IMR-90 (cell line): ENCODE measurements at regions not wholly inside any gene's neighbourhood (a gene's known extent, or its start where the extent isn't known, plus 50 kb on each side); places are given as distances from the start of the nearest gene placed in this dataset.

Experiments
- ATAC-seq: fragments of 200-7000 bp; cut with Tn5 transposase; 2 replicates; pipeline ENCODE4 v1.9.1; 2020; ENCODE audit warnings: low read depth, mild to moderate bottlenecking, moderate library complexity
- BruUV-seq: library from RNA; stranded (reverse); fragments of 400-500 nt; replicated peaks from 2 replicates; lab custom pipeline; 2021; lab: Mats Ljungman, UMichigan
- CTCF ChIA-PET: fragments of 300-600 bp; formaldehyde crosslinking; extraction: SDS; loops from one replicate; lab custom pipeline; 2021; ENCODE audit warnings: antibody characterized with exemption; lab: Yijun Ruan, JAX
- POLR2A ChIA-PET: fragments of 300-600 bp; sonication (Branson Sonifier 250); formaldehyde crosslinking; loops from one replicate; lab custom pipeline; 2022; ENCODE audit warnings: antibody characterized with exemption; ENCODE audit not compliant: unreplicated experiment; lab: Charles Lee
- DNase-seq: peaks from one replicate; pipeline ENCODE4 v3.0.0; 2013
- H2AFZ ChIP-seq: replicated peaks from 2 replicates; pipeline ENCODE3; 2013; ENCODE audit warnings: low read length, mild to moderate bottlenecking; ENCODE audit not compliant: poor library complexity
- H2AK5ac ChIP-seq: 2 replicates; pipeline ENCODE4 v1.6.1; 2013; ENCODE audit warnings: low read depth, low read length, inconsistent platforms
- H2AK9ac ChIP-seq: replicated peaks from 2 replicates; pipeline ENCODE3; 2013; ENCODE audit warnings: mild to moderate bottlenecking, low read depth, low read length, moderate library complexity; ENCODE audit not compliant: poor library complexity
- H2BK120ac ChIP-seq: 2 replicates; pipeline ENCODE4 v1.6.1; 2013; ENCODE audit warnings: low read depth, low read length, inconsistent platforms
- H2BK15ac ChIP-seq: 3 replicates; pipeline ENCODE4 v1.6.1; 2013; ENCODE audit warnings: low read depth, low read length, inconsistent platforms
- H2BK20ac ChIP-seq: 2 replicates; pipeline ENCODE4 v1.6.1; 2013; ENCODE audit warnings: low read depth, mild to moderate bottlenecking, inconsistent platforms, low read length, moderate library complexity
- H2BK5ac ChIP-seq: 2 replicates; pipeline ENCODE4 v1.6.1; 2013; ENCODE audit warnings: mild to moderate bottlenecking, low read depth, low read length, inconsistent platforms; ENCODE audit not compliant: poor library complexity, severe bottlenecking
- H3K14ac ChIP-seq: replicated peaks from 2 replicates; pipeline ENCODE4 v1.6.1; 2013; ENCODE audit warnings: low read depth, low read length, inconsistent platforms
- H3K18ac ChIP-seq: 2 replicates; pipeline ENCODE4 v1.6.1; 2013; ENCODE audit warnings: low read depth, low read length, control low read depth
- H3K23ac ChIP-seq: 2 replicates; pipeline ENCODE4 v1.6.1; 2013; ENCODE audit warnings: low read depth, low read length, inconsistent platforms
- H3K27ac ChIP-seq: 2 replicates; pipeline ENCODE4 v1.5.1; 2013; ENCODE audit warnings: mild to moderate bottlenecking, control low read depth, low read length; ENCODE audit not compliant: insufficient read depth
- H3K27me3 ChIP-seq: 2 replicates; pipeline ENCODE4 v1.6.1; 2013; ENCODE audit warnings: low read length; ENCODE audit not compliant: control insufficient read depth, insufficient read depth
- H3K36me3 ChIP-seq: 2 replicates; pipeline ENCODE4 v1.6.1; 2013; ENCODE audit warnings: low read length, mixed read lengths; ENCODE audit not compliant: control insufficient read depth, insufficient read depth
- H3K4ac ChIP-seq: 2 replicates; pipeline ENCODE4 v1.6.1; 2013; ENCODE audit warnings: low read depth, low read length, inconsistent platforms
- H3K4me1 ChIP-seq: 2 replicates; pipeline ENCODE4 v1.6.1; 2013; ENCODE audit warnings: low read length, mixed read lengths; ENCODE audit not compliant: control insufficient read depth, insufficient read depth
- H3K4me2 ChIP-seq: 2 replicates; pipeline ENCODE4 v1.6.1; 2013; ENCODE audit warnings: low read depth, mild to moderate bottlenecking, control low read depth, low read length, moderate library complexity
- H3K4me3 ChIP-seq: 2 replicates; pipeline ENCODE4 v1.5.1; 2013; ENCODE audit warnings: low read depth, mild to moderate bottlenecking, control low read depth, low read length, moderate library complexity; ENCODE audit not compliant: insufficient read depth
- H3K56ac ChIP-seq: 2 replicates; pipeline ENCODE4 v1.6.1; 2013; ENCODE audit warnings: low read length, inconsistent platforms; ENCODE audit not compliant: insufficient read depth; ENCODE audit errors: extremely low read depth
- H3K79me1 ChIP-seq, 2 experiments: 2 replicates each; pipeline ENCODE4 v1.6.1; 2013; ENCODE audit warnings: low read length in 2 of 2, inconsistent platforms in 1 of 2, low read depth in 1 of 2
- H3K9ac ChIP-seq: 2 replicates; pipeline ENCODE4 v1.6.1; 2013; ENCODE audit warnings: low read depth, low read length, control low read depth
- H3K9me1 ChIP-seq: 2 replicates; pipeline ENCODE4 v1.6.1; 2013; ENCODE audit warnings: low read length, inconsistent platforms; ENCODE audit not compliant: insufficient read depth
- H3K9me3 ChIP-seq: 2 replicates; pipeline ENCODE4 v1.6.1; 2013; ENCODE audit warnings: low read length; ENCODE audit not compliant: control insufficient read depth, insufficient read depth
- H4K20me1 ChIP-seq: 2 replicates; pipeline ENCODE4 v1.6.1; 2013; ENCODE audit warnings: low read length, inconsistent platforms; ENCODE audit not compliant: insufficient read depth
- H4K5ac ChIP-seq: 2 replicates; pipeline ENCODE4 v1.6.1; 2013; ENCODE audit warnings: mild to moderate bottlenecking, low read depth, low read length, control low read depth
- H4K8ac ChIP-seq, 2 experiments: 2 replicates each; pipeline ENCODE4 v1.6.1; 2013; ENCODE audit warnings: low read depth in 2 of 2, low read length in 2 of 2, control low read depth in 1 of 2, inconsistent platforms in 1 of 2
- H4K91ac ChIP-seq: 2 replicates; pipeline ENCODE4 v1.6.1; 2013; ENCODE audit warnings: low read depth, low read length, inconsistent platforms; ENCODE audit not compliant: insufficient read depth
- CEBPB ChIP-seq: IDR thresholded peaks from 2 replicates; pipeline ENCODE4 v1.6.1; 2012; ENCODE audit warnings: low read depth, low read length, improper control_type of control experiment
- CHD1 ChIP-seq: IDR thresholded peaks from 2 replicates; pipeline ENCODE4 v1.6.1; 2012; ENCODE audit warnings: low read depth, low read length, improper control_type of control experiment
- ELK1 ChIP-seq: fragments of 150-350 bp; IDR thresholded peaks from 2 replicates; pipeline ENCODE4 v1.6.1; 2016; ENCODE audit warnings: low read depth, mild to moderate bottlenecking, low read length, moderate library complexity, borderline replicate concordance
- FOS ChIP-seq: fragments of 150-350 bp; IDR thresholded peaks from 2 replicates; pipeline ENCODE4 v1.6.1; 2016; ENCODE audit warnings: low read depth, low read length
- MAFK ChIP-seq: IDR thresholded peaks from 2 replicates; pipeline ENCODE4 v1.6.1; 2012; ENCODE audit warnings: low read depth, low read length, improper control_type of control experiment
- MAZ ChIP-seq: IDR thresholded peaks from 2 replicates; pipeline ENCODE4 v1.6.1; 2012; ENCODE audit warnings: low read depth, mild to moderate bottlenecking, low read length, improper control_type of control experiment, moderate library complexity, borderline replicate concordance
- MXI1 ChIP-seq: IDR thresholded peaks from 2 replicates; pipeline ENCODE4 v1.6.1; 2012; ENCODE audit warnings: low read depth, mild to moderate bottlenecking, low read length, moderate library complexity, borderline replicate concordance
- POLR2A ChIP-seq: IDR thresholded peaks from 2 replicates; pipeline ENCODE4 v1.6.1; 2012; ENCODE audit warnings: mild to moderate bottlenecking, low read depth, low read length
- RAD21 ChIP-seq: IDR thresholded peaks from 2 replicates; pipeline ENCODE4 v1.6.1; 2012; ENCODE audit warnings: low read length, improper control_type of control experiment
- RFX5 ChIP-seq: IDR thresholded peaks from 2 replicates; pipeline ENCODE4 v1.8.0; 2012; ENCODE audit warnings: low read depth, mild to moderate bottlenecking, low read length, moderate library complexity
- SMC3 ChIP-seq: fragments of 150-350 bp; IDR thresholded peaks from 2 replicates; pipeline ENCODE4 v1.6.1; 2016; ENCODE audit warnings: low read depth, mild to moderate bottlenecking, antibody characterized with exemption, low read length, moderate library complexity
- USF2 ChIP-seq: fragments of 150-350 bp; IDR thresholded peaks from 2 replicates; pipeline ENCODE4 v1.6.1; 2017; ENCODE audit warnings: mild to moderate bottlenecking, antibody characterized with exemption, low read length, low read depth
- WGBS, 2 experiments: methylation state at CpG; one replicate each; pipeline versions ENCODE4 v1.1.5 to v1.1.7; 2013; ENCODE audit warnings: missing lambda C conversion rate in 2 of 2; ENCODE audit not compliant: insufficient read length in 1 of 2; ENCODE audit errors: extremely low coverage in 2 of 2; 5-methylcytosine and 5-hydroxymethylcytosine counted together
- dilution Hi-C: fragments of 300-500 bp; cut with HindIII; formaldehyde crosslinking; loops from one replicate; pipeline ENCODE4 v1.14.3; 2018; ENCODE audit warnings: low sequenced_read_pairs; ENCODE audit not compliant: unreplicated experiment
- in situ Hi-C: fragments of 300-500 bp; cut with MboI; formaldehyde crosslinking; loops from 3 replicates; pipeline ENCODE4 v1.14.3; 2019; ENCODE audit warnings: low sequenced_read_pairs, inconsistent platforms, mixed read lengths
- intact Hi-C: fragments of 100-400 bp; cut with micrococcal nuclease; formaldehyde crosslinking; loops from 2 replicates; pipeline ENCODE4 v1.10.0; 2022

DNA sequence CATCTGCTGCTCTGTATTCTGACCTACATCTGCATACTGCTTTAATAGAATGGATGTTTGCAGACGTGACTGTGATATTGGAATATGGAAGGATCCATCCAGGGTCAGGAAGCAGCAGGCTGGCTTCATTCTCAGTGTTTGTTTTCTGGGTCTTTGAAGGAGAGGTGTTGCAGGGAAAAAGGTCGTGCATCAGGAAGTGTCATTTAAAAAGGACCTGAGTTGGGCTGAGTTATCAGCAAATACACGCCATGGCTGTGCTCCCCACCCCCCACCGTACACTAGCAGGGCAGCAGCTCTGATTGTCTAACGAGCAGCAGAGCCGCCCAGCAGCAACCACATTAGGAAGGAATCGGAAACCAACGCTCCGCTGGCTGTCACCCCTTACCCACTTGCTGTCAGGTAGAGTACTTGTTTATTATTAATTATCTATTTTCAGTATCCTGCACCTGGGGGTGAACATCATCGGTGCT, 63.1 kb upstream of the STEAP1B start (continued):
- TF ChIP-seq USF2 = no peak

DNA sequence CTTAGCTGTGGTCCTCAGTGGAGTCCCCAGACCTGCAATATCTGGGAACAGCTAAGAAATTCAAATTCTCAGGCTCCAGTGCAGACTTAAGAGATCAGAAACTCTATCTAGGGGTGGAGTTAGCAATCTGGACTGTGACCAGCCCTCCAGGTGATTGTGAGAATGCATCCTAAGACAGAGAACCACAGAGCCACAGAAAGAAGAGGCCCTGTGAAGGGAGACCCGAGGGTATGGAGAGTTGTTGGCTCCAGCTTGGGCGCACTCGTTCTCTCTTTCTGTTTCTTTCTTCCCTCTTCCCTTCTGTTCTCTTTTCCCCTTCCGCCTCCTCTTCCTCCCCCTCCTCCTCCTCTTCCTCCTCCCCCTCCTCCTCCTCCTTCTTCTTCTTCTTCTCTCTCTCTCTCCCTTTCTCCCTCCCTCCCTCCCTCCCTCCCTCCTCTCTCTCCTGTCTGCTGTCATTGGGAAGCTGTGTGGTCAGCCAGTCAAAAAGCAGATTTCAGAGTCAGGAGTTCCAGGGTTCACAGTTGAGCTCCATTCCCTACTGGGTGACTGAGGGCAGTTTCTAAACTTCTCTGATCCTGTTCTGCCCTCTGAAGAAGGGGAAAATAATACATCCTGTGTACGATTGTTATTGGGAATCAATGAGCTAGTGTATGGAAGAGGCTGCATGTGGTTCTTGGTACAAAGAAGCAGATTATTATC, 62.1 kb upstream of the STEAP1B start:
- Histone ChIP-seq H3K9me3 (no peaks in the 10 kb centered on the region), H3K4me1 (peaks cover 41% of the 10 kb centered on the region), H2BK20ac (peak overlapping the region; percentile 93), H4K91ac (peak overlapping the region; percentile 88), H2BK5ac (peak overlapping the region; percentile 67), H3K4me3 (no peak overlapping the region), H3K9me1 (peaks cover 10% of the 10 kb centered on the region), H3K9ac (peak overlapping the region; percentile 48), H3K18ac (peak overlapping the region; percentile 75), H4K5ac (peak overlapping the region; percentile 79), H3K4me2 (peak overlapping the region; percentile 49), H3K23ac (peak overlapping the region; percentile 75; the same call in 1 of the 2 replicates), H2AK5ac (peak overlapping the region; percentile 68), H2BK15ac (peak overlapping the region; percentile 85), H3K4ac (peak overlapping the region; percentile 93), H3K27me3 (no peaks in the 10 kb centered on the region), H3K14ac (peak overlapping the region; percentile 82), H3K79me1 (peaks cover 0 to 20% of the 10 kb centered on the region in 2 experiments; a peak in 2 of 4 replicates), H3K56ac (peak overlapping the region; percentile 87), H4K8ac (peak overlapping the region; percentile 28 to 80), H3K27ac (peak overlapping the region; percentile 20), H4K20me1 (no peaks in the 10 kb centered on the region), H2AK9ac (peak overlapping the region; percentile 68), H2BK120ac (peak overlapping the region; percentile 83), H2AFZ (peak overlapping the region; percentile 16), H3K36me3 (no peaks in the 10 kb centered on the region)
- BruUV-seq = no TSS peak
- dilution Hi-C loops (loop anchor here (25.0 kb wide), 1 partner anchor 500 kb away; no protein-coding TSS in a partner anchor), intact Hi-C loops (loop anchor here (1.0 to 5.0 kb wide), 7 partner anchors 15 to 370 kb away; partner anchors contain the start of gene TOMM7), in situ Hi-C loops (loop anchor here (5.0 kb wide), 1 partner anchor 160 kb away; no protein-coding TSS in a partner anchor)
- no peak; the same call in 1 of the 2 replicates for ATAC-seq
- DNase-seq = peak; percentile 55
- no CpG with 5 or more reads among the region's 5 CpGs for WGBS, 2 experiments
- POLR2A ChIA-PET = interaction anchor here (0.5 to 3.1 kb wide), 7 partner anchors 15 to 304 kb away, joined by 3 to 38 read pairs (median 6); partner anchors contain the start of gene IL6
- no peak for TF ChIP-seq RAD21
- no peak for TF ChIP-seq ELK1
- TF ChIP-seq MAZ = no peak
- no peak for TF ChIP-seq RFX5
- TF ChIP-seq MXI1 = no peak
- TF ChIP-seq MAFK = no peak
- TF ChIP-seq CEBPB = no peak
- TF ChIP-seq FOS = no peak
- no peak for TF ChIP-seq SMC3
- TF ChIP-seq CHD1 = no peak
- no peak for TF ChIP-seq POLR2A
- CTCF ChIA-PET = interaction anchor here (0.6 to 3.2 kb wide), 5 partner anchors 15 to 525 kb away, joined by 3 to 37 read pairs (median 6); partner anchors contain the start of gene IL6
